GM12892 (cell line): ENCODE measurements at regions not wholly inside any gene's neighbourhood (a gene's known extent, or its start where the extent isn't known, plus 50 kb on each side); places are given as distances from the start of the nearest gene placed in this dataset.

Experiments used
- POLR2A ChIP-seq: IDR thresholded peaks from 2 replicates; pipeline ENCODE4 v1.6.1; 2011; ENCODE audit warnings: low read depth, low read length, control low read depth
- TAF1 ChIP-seq: IDR thresholded peaks from 2 replicates; pipeline ENCODE4 v1.6.1; 2011; ENCODE audit warnings: low read depth, mild to moderate bottlenecking, control low read depth, low read length, borderline replicate concordance

GRCh38 chr1:222459652-222460051, 88.3 kb downstream of the HHIPL2 start:
- TF ChIP-seq POLR2A (no peak), TAF1 (no peak)
